LNCaP clone FGC (cell line): ENCODE measurements at regions not wholly inside any gene's neighbourhood (a gene's known extent, or its start where the extent isn't known, plus 50 kb on each side); places are given as distances from the start of the nearest gene placed in this dataset.

Experiments used
- DNase-seq: peaks from one replicate; pipeline ENCODE4 v3.0.0-alpha.2; 2011; ENCODE audit warnings: low read depth
- H3K4me3 ChIP-seq: 2 replicates; pipeline ENCODE4 v1.5.1; 2011; ENCODE audit warnings: mild to moderate bottlenecking, low read depth, low read length, control low read depth
- TF ChIP-seq, protein P1 (sequence below): IDR thresholded peaks from 2 replicates; pipeline ENCODE4 v1.5.1; 2012; ENCODE audit warnings: mild to moderate bottlenecking; ENCODE audit not compliant: control insufficient read depth, insufficient read depth; ENCODE audit errors: extremely low read depth

DNA sequence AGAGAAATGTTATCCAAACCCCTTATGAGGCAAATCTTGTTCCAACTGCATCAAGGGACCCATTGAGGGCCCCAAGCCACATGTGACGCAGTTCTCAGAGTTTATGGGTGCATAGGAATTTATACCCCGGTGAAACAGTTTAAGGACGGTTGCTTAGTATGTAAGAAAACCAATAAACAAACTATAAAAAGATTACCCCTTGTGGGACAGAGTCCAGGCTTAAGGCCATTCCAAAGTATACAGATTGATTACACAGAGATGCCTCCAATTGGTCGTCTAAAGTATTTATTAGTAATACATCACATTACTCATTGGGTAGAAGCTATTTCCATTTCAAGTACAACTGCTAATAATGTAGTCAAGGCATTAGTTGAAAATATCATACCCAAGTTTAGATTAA is 885.0 kb upstream of the MDGA2 start:
- TF ChIP-seq, protein P1, sequence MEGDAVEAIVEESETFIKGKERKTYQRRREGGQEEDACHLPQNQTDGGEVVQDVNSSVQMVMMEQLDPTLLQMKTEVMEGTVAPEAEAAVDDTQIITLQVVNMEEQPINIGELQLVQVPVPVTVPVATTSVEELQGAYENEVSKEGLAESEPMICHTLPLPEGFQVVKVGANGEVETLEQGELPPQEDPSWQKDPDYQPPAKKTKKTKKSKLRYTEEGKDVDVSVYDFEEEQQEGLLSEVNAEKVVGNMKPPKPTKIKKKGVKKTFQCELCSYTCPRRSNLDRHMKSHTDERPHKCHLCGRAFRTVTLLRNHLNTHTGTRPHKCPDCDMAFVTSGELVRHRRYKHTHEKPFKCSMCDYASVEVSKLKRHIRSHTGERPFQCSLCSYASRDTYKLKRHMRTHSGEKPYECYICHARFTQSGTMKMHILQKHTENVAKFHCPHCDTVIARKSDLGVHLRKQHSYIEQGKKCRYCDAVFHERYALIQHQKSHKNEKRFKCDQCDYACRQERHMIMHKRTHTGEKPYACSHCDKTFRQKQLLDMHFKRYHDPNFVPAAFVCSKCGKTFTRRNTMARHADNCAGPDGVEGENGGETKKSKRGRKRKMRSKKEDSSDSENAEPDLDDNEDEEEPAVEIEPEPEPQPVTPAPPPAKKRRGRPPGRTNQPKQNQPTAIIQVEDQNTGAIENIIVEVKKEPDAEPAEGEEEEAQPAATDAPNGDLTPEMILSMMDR: no peak
- H3K4me3 ChIP-seq: no peak overlapping the region
- DNase-seq: no peak

DNA sequence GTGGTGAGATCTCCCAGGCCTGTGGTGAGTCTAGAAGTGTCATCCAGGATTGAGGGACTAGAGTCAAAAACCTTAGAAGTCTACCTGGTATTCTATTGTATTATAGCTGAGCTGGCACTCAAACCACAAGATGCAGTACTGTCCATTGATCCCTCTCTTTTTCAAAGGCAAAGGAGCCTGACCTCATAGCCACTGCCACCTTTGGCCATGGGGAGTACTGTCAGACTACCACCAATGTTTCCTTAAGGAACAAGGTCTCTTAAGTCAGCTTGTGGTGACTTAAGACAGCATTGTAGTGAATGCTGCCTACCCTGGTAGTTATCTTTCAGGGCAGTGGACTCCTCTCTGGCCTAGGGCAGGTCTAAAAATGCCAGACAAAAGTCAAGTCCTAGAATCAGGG is 878.0 kb upstream of the MDGA2 start:
- no peak for DNase-seq
- TF ChIP-seq, protein P1: no peak
- no peak overlapping the region for H3K4me3 ChIP-seq

DNA sequence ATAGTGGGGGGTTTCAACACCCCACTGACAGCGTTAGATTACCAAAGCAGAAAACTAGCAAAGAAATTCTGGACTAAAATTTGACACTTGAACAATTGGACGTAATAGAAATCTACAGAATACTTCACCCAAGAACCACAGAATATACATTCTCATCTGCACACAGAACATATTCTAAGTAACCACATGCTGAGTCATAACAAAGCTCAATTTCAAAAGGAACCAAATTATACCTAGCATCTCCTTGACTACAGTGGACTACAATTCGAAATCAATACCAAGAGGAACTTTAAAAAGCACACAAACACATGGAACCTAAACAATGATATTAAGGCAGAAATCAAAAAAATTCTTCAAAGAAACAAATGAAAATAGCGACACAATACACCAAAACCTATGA is 871.6 kb upstream of the MDGA2 start:
- no peak overlapping the region for H3K4me3 ChIP-seq
- TF ChIP-seq, protein P1: no peak
- DNase-seq: no peak

GRCh38 chr14:48537600-48537999 is 862.2 kb upstream of the MDGA2 start:
- H3K4me3 ChIP-seq: no peak overlapping the region

DNA sequence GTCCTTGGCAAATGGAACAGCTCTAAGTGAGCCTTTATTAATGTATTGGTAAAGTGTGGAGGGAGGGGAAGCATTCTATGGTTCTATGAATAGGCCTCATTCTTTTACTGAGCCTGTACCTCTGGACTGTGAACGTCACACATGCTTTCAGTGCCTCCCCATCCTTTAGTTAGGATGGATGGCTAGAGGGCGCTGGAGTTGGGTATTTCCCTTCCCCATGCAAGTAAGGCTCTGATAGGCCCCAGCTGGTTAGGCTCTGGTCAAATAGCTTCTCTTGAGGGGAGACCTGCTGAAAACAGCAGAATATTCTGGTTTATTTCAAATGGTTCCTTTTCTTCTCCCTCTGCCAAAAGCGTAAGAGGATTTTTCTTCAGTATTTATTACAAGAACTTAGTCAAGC is 860.9 kb upstream of the MDGA2 start:
- no peak for DNase-seq
- TF ChIP-seq, protein P1: 0 out of 2 replicates have a peak, but pooled peaks have one; percentile 14
- H3K4me3 ChIP-seq: no peak overlapping the region

More at GRCh38 chr14:48537600-48537999, 862.2 kb upstream of the MDGA2 start:
- no peak for DNase-seq
- TF ChIP-seq, protein P1: no peak

- DNase-seq: no peak
- TF ChIP-seq, protein P1: no peak
- H3K4me3 ChIP-seq: no peak overlapping the region
Measured at GRCh38 chr14:48527832-48528231, 852.4 kb upstream of the MDGA2 start.

DNA sequence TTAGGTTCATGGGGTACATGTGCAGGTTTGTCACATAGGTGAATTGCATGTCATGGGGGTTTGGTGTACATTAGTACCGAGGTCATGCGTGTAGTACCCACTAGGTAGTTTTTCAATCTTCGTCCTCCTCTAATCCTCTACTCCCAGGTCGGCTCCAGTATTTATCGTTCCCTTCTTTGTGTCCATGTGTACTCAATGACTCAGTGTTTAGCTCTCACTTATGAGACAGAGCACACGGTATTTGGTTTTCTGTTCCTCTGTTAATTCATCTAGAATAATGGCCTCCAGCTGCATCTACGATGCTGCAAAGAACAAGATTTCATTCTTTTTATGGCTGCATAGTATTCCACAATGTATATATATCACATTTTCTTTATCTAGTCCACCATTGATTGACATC is 850.9 kb upstream of the MDGA2 start:
- H3K4me3 ChIP-seq: no peak overlapping the region
- DNase-seq: no peak
- TF ChIP-seq, protein P1: no peak
